SK-N-SH (cell line): ENCODE measurements at regions not wholly inside any gene's neighbourhood (a gene's known extent, or its start where the extent isn't known, plus 50 kb on each side); places are given as distances from the start of the nearest gene placed in this dataset.

ENCODE experiments used
- CTCF ChIP-seq: fragments of 200-600 bp; sonication (generic); IDR thresholded peaks from 2 replicates; pipeline ENCODE4 v1.6.1; 2017; ENCODE audit warnings: antibody characterized with exemption, mild to moderate bottlenecking, moderate library complexity
- GABPA ChIP-seq: IDR thresholded peaks from 2 replicates; pipeline ENCODE4 v1.4.0; 2012; ENCODE audit warnings: low read depth, mild to moderate bottlenecking
- JUND ChIP-seq: IDR thresholded peaks from 2 replicates; pipeline ENCODE4 v1.4.0; 2012
- NFIC ChIP-seq: IDR thresholded peaks from 2 replicates; pipeline ENCODE4 v1.4.0; 2012; ENCODE audit warnings: borderline replicate concordance

GRCh38 chr7:11969643-11970042 is 137.6 kb upstream of the THSD7A start:
- TF ChIP-seq CTCF (no peak), JUND (no peak), NFIC (no peak), GABPA (no peak)
